A673 (cell line): ENCODE measurements at regions not wholly inside any gene's neighbourhood (a gene's known extent, or its start where the extent isn't known, plus 50 kb on each side); places are given as distances from the start of the nearest gene placed in this dataset.

Experiments
- BruUV-seq: library from RNA; stranded (reverse); fragments of 400-500 nt; replicated peaks from 2 replicates; lab custom pipeline; 2021; lab: Mats Ljungman, UMichigan
- CTCF ChIA-PET: fragments of 300-600 bp; sonication (Branson Sonifier 250); formaldehyde crosslinking; loops from one replicate; lab custom pipeline; 2022; ENCODE audit warnings: antibody characterized with exemption; lab: Charles Lee
- POLR2A ChIA-PET: fragments of 300-600 bp; sonication (Branson Sonifier 250); formaldehyde crosslinking; loops from one replicate; lab custom pipeline; 2022; ENCODE audit warnings: antibody characterized with exemption; ENCODE audit not compliant: low non-redundant PET; lab: Charles Lee
- DNase-seq: peaks from one replicate; pipeline ENCODE4 v3.0.0-alpha.2; 2015; ENCODE audit warnings: low spot score
- H3K27ac ChIP-seq: fragments of 200-600 bp; sonication (generic); 2 replicates; pipeline ENCODE4 v1.5.1; 2016; ENCODE audit warnings: mixed run types, low read depth, mild to moderate bottlenecking, mixed read lengths, antibody characterized with exemption, low read length; ENCODE audit not compliant: poor library complexity, severe bottlenecking
- H3K27me3 ChIP-seq: fragments of 200-600 bp; sonication (generic); replicated peaks from 2 replicates; pipeline ENCODE4 v1.6.1; 2017; ENCODE audit warnings: mixed run types, low read depth, mild to moderate bottlenecking, mixed read lengths, antibody characterized with exemption, low read length; ENCODE audit not compliant: insufficient read depth, poor library complexity
- H3K36me3 ChIP-seq: fragments of 200-600 bp; sonication (generic); 2 replicates; pipeline ENCODE4 v1.6.1; 2016; ENCODE audit warnings: mixed run types, mild to moderate bottlenecking, mixed read lengths, antibody characterized with exemption, low read length; ENCODE audit not compliant: insufficient read depth, poor library complexity, severe bottlenecking
- H3K4me1 ChIP-seq: fragments of 200-600 bp; sonication (generic); 2 replicates; pipeline ENCODE4 v1.6.1; 2017; ENCODE audit warnings: mixed run types, mild to moderate bottlenecking, mixed read lengths, antibody characterized with exemption, low read length; ENCODE audit not compliant: insufficient read depth, poor library complexity, severe bottlenecking
- H3K4me3 ChIP-seq: fragments of 200-600 bp; sonication (generic); 2 replicates; pipeline ENCODE4 v1.5.1; 2016; ENCODE audit warnings: low read depth, mixed run types, mild to moderate bottlenecking, mixed read lengths, low read length; ENCODE audit not compliant: poor library complexity, severe bottlenecking
- H3K9me3 ChIP-seq: fragments of 200-600 bp; sonication (generic); 2 replicates; pipeline ENCODE4 v1.6.1; 2016; ENCODE audit warnings: mixed run types, low read depth, mild to moderate bottlenecking, mixed read lengths, antibody characterized with exemption, low read length; ENCODE audit not compliant: poor library complexity, severe bottlenecking
- EZH2 ChIP-seq: fragments of 200-600 bp; sonication (generic); IDR thresholded peaks from 2 replicates; pipeline ENCODE4 v1.6.1; 2017; ENCODE audit warnings: borderline replicate concordance, low read depth, mild to moderate bottlenecking, mixed read lengths, antibody characterized with exemption, low read length; ENCODE audit not compliant: poor library complexity, severe bottlenecking
- intact Hi-C: fragments of 100-400 bp; cut with micrococcal nuclease; formaldehyde crosslinking; loops from one replicate; pipeline ENCODE4 v1.10.0; 2022; ENCODE audit not compliant: unreplicated experiment
- TF ChIP-seq, protein P1 (sequence below): fragments of 300-800, 200-600 bp; sonication (generic); conservative IDR thresholded peaks from 2 replicates; pipeline ENCODE4 v1.5.1; 2017; ENCODE audit warnings: low read depth, mild to moderate bottlenecking, antibody characterized with exemption, low read length, moderate library complexity, mixed read lengths

DNA sequence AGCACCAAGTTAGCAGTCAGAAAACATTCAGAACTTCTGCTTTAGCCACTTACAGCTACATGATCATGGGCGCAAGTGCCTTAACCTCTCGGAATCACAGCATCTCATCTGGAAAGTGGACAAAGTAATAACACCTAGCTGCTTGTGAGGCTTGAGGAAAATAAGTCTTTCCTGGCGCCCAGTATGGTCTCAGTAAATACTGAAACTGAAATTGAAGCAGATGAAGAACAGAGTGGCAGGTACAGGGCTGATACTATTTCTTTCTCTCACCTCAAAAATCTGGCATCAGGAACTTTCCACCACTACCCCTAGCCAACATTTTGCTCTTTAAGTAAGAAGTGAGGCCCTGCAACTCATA lies 129.7 kb upstream of the FUT8 start:
- intact Hi-C loops: no loop called here
- CTCF ChIA-PET: no interaction called here

DNA sequence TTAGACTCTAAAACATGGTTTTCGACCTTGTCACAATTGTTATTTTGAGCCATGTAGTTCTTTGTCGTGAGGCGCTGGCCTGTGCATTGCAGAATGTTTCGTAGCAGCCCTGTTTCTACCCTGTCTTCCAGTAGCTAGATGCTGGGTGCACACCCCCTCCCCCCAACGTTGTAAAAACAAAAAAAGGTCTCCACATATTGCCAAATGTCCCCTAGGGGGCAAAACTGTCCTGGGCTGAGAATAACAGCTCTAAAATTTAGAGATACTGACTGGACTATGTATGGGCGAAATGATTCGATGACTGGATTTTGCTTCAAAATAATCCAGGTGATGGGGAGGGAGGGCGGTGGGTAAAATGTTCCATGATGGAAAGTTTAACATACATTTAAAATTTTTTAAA lies 126.1 kb upstream of the FUT8 start:
- Histone ChIP-seq H3K27ac (no peak overlapping the region), H3K9me3 (no peaks in the 10 kb centered on the region), H3K36me3 (no peaks in the 10 kb centered on the region), H3K4me3 (no peak overlapping the region), H3K4me1 (no peaks in the 10 kb centered on the region), H3K27me3 (no peaks in the 10 kb centered on the region)
- intact Hi-C loops: no loop called here
- BruUV-seq: no TSS peak
- DNase-seq: peak; percentile 13
- ChIA-PET POLR2A (no interaction called here), CTCF (no interaction called here)
- TF ChIP-seq, protein P1, sequence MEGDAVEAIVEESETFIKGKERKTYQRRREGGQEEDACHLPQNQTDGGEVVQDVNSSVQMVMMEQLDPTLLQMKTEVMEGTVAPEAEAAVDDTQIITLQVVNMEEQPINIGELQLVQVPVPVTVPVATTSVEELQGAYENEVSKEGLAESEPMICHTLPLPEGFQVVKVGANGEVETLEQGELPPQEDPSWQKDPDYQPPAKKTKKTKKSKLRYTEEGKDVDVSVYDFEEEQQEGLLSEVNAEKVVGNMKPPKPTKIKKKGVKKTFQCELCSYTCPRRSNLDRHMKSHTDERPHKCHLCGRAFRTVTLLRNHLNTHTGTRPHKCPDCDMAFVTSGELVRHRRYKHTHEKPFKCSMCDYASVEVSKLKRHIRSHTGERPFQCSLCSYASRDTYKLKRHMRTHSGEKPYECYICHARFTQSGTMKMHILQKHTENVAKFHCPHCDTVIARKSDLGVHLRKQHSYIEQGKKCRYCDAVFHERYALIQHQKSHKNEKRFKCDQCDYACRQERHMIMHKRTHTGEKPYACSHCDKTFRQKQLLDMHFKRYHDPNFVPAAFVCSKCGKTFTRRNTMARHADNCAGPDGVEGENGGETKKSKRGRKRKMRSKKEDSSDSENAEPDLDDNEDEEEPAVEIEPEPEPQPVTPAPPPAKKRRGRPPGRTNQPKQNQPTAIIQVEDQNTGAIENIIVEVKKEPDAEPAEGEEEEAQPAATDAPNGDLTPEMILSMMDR: no peak
- no peak for TF ChIP-seq EZH2

More for the DNA sequence above, 129.7 kb upstream of the FUT8 start:
- H3K9me3 ChIP-seq: no peaks in the 10 kb centered on the region
- H3K36me3 ChIP-seq: no peaks in the 10 kb centered on the region
- no peak for DNase-seq
- H3K27me3 ChIP-seq: no peaks in the 10 kb centered on the region
- H3K27ac ChIP-seq: no peak overlapping the region
- TF ChIP-seq, protein P1: no peak
- TF ChIP-seq EZH2: no peak
- no peak overlapping the region for H3K4me3 ChIP-seq
- no peaks in the 10 kb centered on the region for H3K4me1 ChIP-seq
- POLR2A ChIA-PET: no interaction called here
- BruUV-seq: no TSS peak

DNA sequence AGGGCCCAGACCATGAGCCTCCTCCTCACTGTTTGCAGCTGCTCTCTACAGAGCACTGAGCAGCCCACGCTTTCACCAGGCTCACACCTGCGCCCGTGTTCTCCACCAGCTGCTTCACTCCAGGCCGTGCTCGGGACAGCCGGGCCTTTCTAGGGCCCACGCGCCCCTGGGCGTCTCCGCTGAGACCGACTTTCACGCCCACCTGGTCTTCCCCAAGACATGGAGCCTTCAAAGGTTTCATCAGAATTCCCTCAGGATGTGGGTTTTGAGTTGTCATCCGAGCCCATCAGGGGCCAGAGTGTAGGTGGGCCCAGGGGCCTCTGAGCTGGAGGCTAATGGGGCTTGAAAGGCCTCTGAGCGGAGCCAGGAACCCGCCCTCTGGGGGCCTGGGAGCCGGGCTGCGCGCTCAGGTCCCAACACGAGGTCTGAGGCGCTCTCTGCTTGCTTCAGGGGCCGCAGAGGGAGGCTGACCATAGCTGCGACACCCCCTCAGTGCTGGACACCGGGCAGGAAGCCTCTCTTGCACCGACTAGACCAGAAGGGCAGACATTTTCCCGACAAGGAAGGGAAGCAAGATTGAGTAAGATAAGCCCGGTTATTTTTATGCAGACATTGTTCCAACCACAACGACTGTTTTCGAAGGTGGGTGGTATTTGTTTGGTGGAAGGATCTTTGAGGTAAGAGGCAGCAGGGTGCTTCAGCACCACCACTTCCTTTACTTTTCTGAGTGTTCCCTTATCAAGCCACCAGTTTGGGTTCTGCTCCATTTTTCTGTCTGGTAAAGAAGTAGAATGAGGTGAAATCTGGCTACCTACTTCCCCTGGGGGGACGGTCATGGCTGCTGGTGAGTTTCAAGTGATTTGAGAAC lies 125.0 kb upstream of the FUT8 start:
- H3K4me3 ChIP-seq: no peak overlapping the region
- DNase-seq: no peak
- no peaks in the 10 kb centered on the region for H3K4me1 ChIP-seq
- CTCF ChIA-PET: no interaction called here
- H3K27ac ChIP-seq: no peak overlapping the region
- POLR2A ChIA-PET: interaction anchor here (0.5 kb wide), 1 partner anchor 1319 kb away, joined by 4 read pairs; no protein-coding TSS in a partner anchor
- intact Hi-C loops: no loop called here
- H3K9me3 ChIP-seq: no peaks in the 10 kb centered on the region
- H3K27me3 ChIP-seq: no peaks in the 10 kb centered on the region
- no peak for TF ChIP-seq EZH2
- TF ChIP-seq, protein P1: no peak
- BruUV-seq: no TSS peak
- H3K36me3 ChIP-seq: no peaks in the 10 kb centered on the region
